SK-N-SH (cell line): ENCODE measurements at regions not wholly inside any gene's neighbourhood (a gene's known extent, or its start where the extent isn't known, plus 50 kb on each side); places are given as distances from the start of the nearest gene placed in this dataset.

Source experiments
- CTCF ChIA-PET: fragments of 300-600, 350-600 bp; formaldehyde crosslinking; extraction: SDS; loops from one replicate; lab custom pipeline; 2021; lab: Yijun Ruan, JAX
- POLR2A ChIA-PET: fragments of 350-600 bp; sonication (Branson Sonifier 250); formaldehyde crosslinking; extraction: SDS; loops from one replicate; lab custom pipeline; 2020; ENCODE audit warnings: antibody characterized with exemption, inconsistent platforms; lab: Yijun Ruan, JAX
- DNase-seq: peaks from one replicate; pipeline ENCODE4 v3.0.0; 2012
- H2AFZ ChIP-seq: fragments of 200-600 bp; sonication (generic); 2 replicates; pipeline ENCODE4 v1.8.1; 2016; ENCODE audit warnings: antibody characterized with exemption, mild to moderate bottlenecking, low read depth
- H3F3A ChIP-seq: fragments of 200-600 bp; sonication (generic); replicated peaks from 2 replicates; pipeline ENCODE3; 2016; ENCODE audit warnings: antibody characterized with exemption, mild to moderate bottlenecking; ENCODE audit not compliant: insufficient read depth
- H3K27ac ChIP-seq, 2 experiments: fragments of 200-500 bp in 1 of 2; fragments of 200-600 bp in 1 of 2; sonication (Bioruptor generic) in 1 of 2; sonication (generic), shearing (Covaris generic) in 1 of 2; 2 replicates each; pipeline versions ENCODE4 v1.5.1 to v1.6.1; 2014 to 2016; ENCODE audit warnings: low read depth in 2 of 2, inconsistent platforms in 1 of 2, low read length in 1 of 2, mild to moderate bottlenecking in 1 of 2, mixed read lengths in 1 of 2
- H3K27me3 ChIP-seq: fragments of 200-600 bp; sonication (generic), shearing (Covaris generic); 2 replicates; pipeline ENCODE4 v1.6.1; 2016; ENCODE audit warnings: mixed run types; ENCODE audit not compliant: insufficient read depth
- H3K36me3 ChIP-seq, 2 experiments: fragments of 200-500 bp in 1 of 2; fragments of 200-600 bp in 1 of 2; sonication (Bioruptor generic) in 1 of 2; sonication (generic) in 1 of 2; replicated peaks in 1 of 2; 2 replicates each; pipeline versions ENCODE3 to v1.5.1; 2014 to 2016; ENCODE audit warnings: low read length in 1 of 2, mild to moderate bottlenecking in 1 of 2; ENCODE audit not compliant: insufficient read depth in 2 of 2, control insufficient read depth in 1 of 2
- H3K4me1 ChIP-seq, 2 experiments: fragments of 200-500 bp in 1 of 2; fragments of 200-600 bp in 1 of 2; sonication (Bioruptor generic) in 1 of 2; sonication (generic), shearing (Covaris generic) in 1 of 2; 2 replicates each; pipeline versions ENCODE4 v1.5.1 to v1.6.1; 2014 to 2016; ENCODE audit warnings: low read depth in 1 of 2, low read length in 1 of 2, mixed run types in 1 of 2; ENCODE audit not compliant: insufficient read depth in 2 of 2, control insufficient read depth in 1 of 2
- H3K4me2 ChIP-seq: fragments of 200-600 bp; sonication (generic), shearing (Covaris generic); 2 replicates; pipeline ENCODE4 v1.6.1; 2017; ENCODE audit warnings: mixed run types
- H3K4me3 ChIP-seq, 2 experiments: fragments of 200-500 bp in 1 of 2; fragments of 200-600 bp in 1 of 2; sonication (Bioruptor generic) in 1 of 2; sonication (generic), shearing (Covaris generic) in 1 of 2; 2 replicates each; pipeline versions ENCODE4 v1.5.1 to v1.8.1; 2014 to 2016; ENCODE audit warnings: low read depth in 2 of 2, inconsistent platforms in 1 of 2, low read length in 1 of 2, mild to moderate bottlenecking in 1 of 2, mixed read lengths in 1 of 2, moderate library complexity in 1 of 2
- H3K79me2 ChIP-seq: fragments of 200-600 bp; sonication (generic); 2 replicates; pipeline ENCODE4 v1.8.1; 2017; ENCODE audit warnings: mild to moderate bottlenecking; ENCODE audit not compliant: insufficient read depth
- H3K9ac ChIP-seq: fragments of 200-600 bp; sonication (generic); 2 replicates; pipeline ENCODE4 v1.6.1; 2017; ENCODE audit warnings: mixed run types
- H3K9me2 ChIP-seq: fragments of 200-600 bp; sonication (generic); 2 replicates; pipeline ENCODE4 v1.6.1; 2017; ENCODE audit warnings: mixed run types
- H3K9me3 ChIP-seq: fragments of 200-600 bp; sonication (generic); 2 replicates; pipeline ENCODE4 v1.6.1; 2017; ENCODE audit warnings: mixed run types, mild to moderate bottlenecking, moderate library complexity
- H4K20me1 ChIP-seq: fragments of 200-600 bp; sonication (generic); 2 replicates; pipeline ENCODE4 v1.6.1; 2017; ENCODE audit warnings: mild to moderate bottlenecking, mixed run types; ENCODE audit not compliant: insufficient read depth
- CHD2 ChIP-seq: fragments of 150-350 bp; IDR thresholded peaks from 2 replicates; pipeline ENCODE4 v1.6.1; 2018; ENCODE audit warnings: low read length; ENCODE audit not compliant: partially characterized antibody
- CTCF ChIP-seq: fragments of 200-600 bp; sonication (generic); IDR thresholded peaks from 2 replicates; pipeline ENCODE4 v1.6.1; 2017; ENCODE audit warnings: antibody characterized with exemption, mild to moderate bottlenecking, moderate library complexity
- ELF1 ChIP-seq: IDR thresholded peaks from 2 replicates; pipeline ENCODE4 v1.4.0; 2012
- FOSL2 ChIP-seq: IDR thresholded peaks from 2 replicates; pipeline ENCODE4 v1.4.0; 2012; ENCODE audit warnings: low read depth, mild to moderate bottlenecking, moderate library complexity, borderline replicate concordance
- FOXJ3 ChIP-seq: sonication (generic); formaldehyde crosslinking; IDR thresholded peaks from 2 replicates; pipeline ENCODE4 v1.5.1; 2020; ENCODE audit warnings: mild to moderate bottlenecking, missing genetic modification reagents
- FOXM1 ChIP-seq: IDR thresholded peaks from 2 replicates; pipeline ENCODE4 v1.4.0; 2012; ENCODE audit warnings: low read depth, mild to moderate bottlenecking
- GABPA ChIP-seq: IDR thresholded peaks from 2 replicates; pipeline ENCODE4 v1.4.0; 2012; ENCODE audit warnings: low read depth, mild to moderate bottlenecking
- GATA2 ChIP-seq: sonication (generic); formaldehyde crosslinking; IDR thresholded peaks from 2 replicates; pipeline ENCODE4 v1.5.0; 2020; ENCODE audit warnings: mild to moderate bottlenecking, missing genetic modification reagents
- MXI1 ChIP-seq: IDR thresholded peaks from 2 replicates; pipeline ENCODE4 v1.6.1; 2012; ENCODE audit warnings: mild to moderate bottlenecking, low read depth, low read length, improper control_type of control experiment
- NRF1 ChIP-seq: IDR thresholded peaks from 2 replicates; pipeline ENCODE4 v1.6.1; 2012; ENCODE audit warnings: low read depth, mild to moderate bottlenecking, low read length
- POLR2AphosphoS5 ChIP-seq: IDR thresholded peaks from 2 replicates; pipeline ENCODE4 v1.6.1; 2012; ENCODE audit warnings: low read depth, low read length
- RAD21 ChIP-seq: IDR thresholded peaks from 2 replicates; pipeline ENCODE4 v1.6.1; 2012; ENCODE audit warnings: mild to moderate bottlenecking, low read length
- RCOR1 ChIP-seq: fragments of 150-350 bp; IDR thresholded peaks from 2 replicates; pipeline ENCODE4 v1.6.1; 2017; ENCODE audit warnings: antibody characterized with exemption, low read length
- REST ChIP-seq: IDR thresholded peaks from 2 replicates; pipeline ENCODE4 v1.6.1; 2012; ENCODE audit warnings: mild to moderate bottlenecking, low read depth, low read length, moderate library complexity
- RFX5 ChIP-seq: IDR thresholded peaks from 2 replicates; pipeline ENCODE4 v1.6.1; 2012; ENCODE audit warnings: mild to moderate bottlenecking, improper control_type of control experiment, low read length
- RXRA ChIP-seq: IDR thresholded peaks from 2 replicates; pipeline ENCODE4 v1.4.0; 2012; ENCODE audit warnings: low read depth, mild to moderate bottlenecking, borderline replicate concordance
- SIN3A ChIP-seq: IDR thresholded peaks from 2 replicates; pipeline ENCODE4 v1.6.1; 2012; ENCODE audit warnings: low read depth, mild to moderate bottlenecking, low read length, moderate library complexity, borderline replicate concordance
- TCF12 ChIP-seq: IDR thresholded peaks from 2 replicates; pipeline ENCODE4 v1.4.0; 2012
- USF2 ChIP-seq: fragments of 150-350 bp; IDR thresholded peaks from 2 replicates; pipeline ENCODE4 v1.6.1; 2017; ENCODE audit warnings: antibody characterized with exemption, low read length, low read depth, borderline replicate concordance
- WGBS: methylation state at CpG from one replicate; pipeline ENCODE4 v1.1.6; 2017; ENCODE audit warnings: low lambda C conversion rate; 5-methylcytosine and 5-hydroxymethylcytosine counted together

GRCh38 chr10:37566332-37566731, 291.1 kb downstream of the ZNF248 start:
- Histone ChIP-seq H3K4me1 (no peaks in the 10 kb centered on the region), H2AFZ (no peak overlapping the region), H4K20me1 (no peaks in the 10 kb centered on the region), H3K9me2 (no peaks in the 10 kb centered on the region), H3K9ac (no peak overlapping the region), H3K9me3 (no peaks in the 10 kb centered on the region), H3K4me2 (no peak overlapping the region), H3K79me2 (no peaks in the 10 kb centered on the region), H3F3A (no peaks in the 10 kb centered on the region), H3K27ac (no peak overlapping the region), H3K36me3 (no peaks in the 10 kb centered on the region), H3K4me3 (no peak overlapping the region), H3K27me3 (no peaks in the 10 kb centered on the region)
- POLR2A ChIA-PET: no interaction called here
- CTCF ChIA-PET: no interaction called here
- DNase-seq: no peak
- WGBS: 3% methylated on average over 6 of the region's 6 CpGs
- TF ChIP-seq REST (no peak), GABPA (no peak), RAD21 (no peak), TCF12 (no peak), FOSL2 (no peak), ELF1 (no peak), USF2 (no peak), NRF1 (no peak), FOXM1 (no peak), CTCF (no peak), RCOR1 (no peak), GATA2 (CRISPR knock-in tag) (no peak), RFX5 (no peak), POLR2AphosphoS5 (no peak), RXRA (no peak), MXI1 (no peak), SIN3A (no peak), FOXJ3 (no peak), CHD2 (no peak)
